ENCODE measurements at regions not wholly inside any gene's neighbourhood (a gene's known extent, or its start where the extent isn't known, plus 50 kb on each side); places are given as distances from the start of the nearest gene placed in this dataset.

DNA sequence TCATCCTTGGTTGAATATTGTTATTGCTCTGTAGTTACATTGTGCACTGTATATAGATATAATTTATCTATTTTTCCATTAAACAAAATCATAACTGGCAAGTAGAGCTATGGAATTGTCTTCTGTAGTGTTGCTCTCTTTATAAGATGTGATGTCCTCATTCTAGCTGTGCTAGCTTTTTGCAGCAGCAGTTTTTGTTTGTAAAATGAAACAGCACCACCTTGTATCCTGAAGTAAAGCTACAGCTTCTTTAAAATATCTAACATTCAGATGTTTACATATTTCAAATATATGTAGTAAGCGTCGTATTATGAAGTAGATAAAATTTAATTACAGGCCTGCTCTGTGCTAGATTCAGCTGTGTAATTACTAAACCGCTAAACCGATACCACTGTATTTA, 328.8 kb upstream of the MANEA start:
- Histone ChIP-seq H4K20me1 (ENCODE audit: insufficient read depth, low read length) (no peaks in the 10 kb centered on the region), H3K9ac (ENCODE audit: low read depth, low read length) (0 out of 2 replicates have a peak overlapping the region, but pooled peaks have one; percentile 37), H3K27ac (ENCODE audit: insufficient read depth, low read length) (peak overlapping the region; percentile 91; the same call in 1 of the 2 replicates), H2BK15ac (ENCODE audit: low read depth, low read length) (no peak overlapping the region), H3K23ac (ENCODE audit: low read depth, low read length) (no peak overlapping the region), H3K4me1 (ENCODE audit: control insufficient read depth, insufficient read depth, low read length) (no peaks in the 10 kb centered on the region; the same call in 1 of the 2 replicates), H3K9me3 (ENCODE audit: control insufficient read depth, insufficient read depth, low read length) (no peaks in the 10 kb centered on the region), H2BK120ac (ENCODE audit: low read depth, low read length) (0 out of 2 replicates have a peak overlapping the region, but pooled peaks have one; percentile 68), H2AK5ac (ENCODE audit: low read depth, low read length) (no peak overlapping the region), H2AK9ac (replicated peaks; ENCODE audit: low read depth, low read length, poor library complexity) (no peak overlapping the region), H4K5ac (ENCODE audit: low read depth, low read length) (no peak overlapping the region), H3K79me1 (ENCODE audit: low read depth in 1 of 2, low read length in 2 of 2) (no peaks in the 10 kb centered on the region), H3K4me3 (ENCODE audit: insufficient read depth, low read depth, low read length) (no peak overlapping the region), H3K4me2 (ENCODE audit: low read depth, low read length) (no peak overlapping the region), H4K91ac (ENCODE audit: insufficient read depth, low read depth, low read length) (no peak overlapping the region), H3K18ac (ENCODE audit: low read depth, low read length) (peak overlapping the region; percentile 90; the same call in 1 of the 2 replicates), H4K8ac (ENCODE audit: low read depth in 2 of 2, low read length in 2 of 2) (peak overlapping the region in 1 of 2 experiments; percentile 61; a peak in 1 of 4 replicates), H2AFZ (replicated peaks; ENCODE audit: low read length, poor library complexity) (no peak overlapping the region), H3K14ac (replicated peaks; ENCODE audit: low read depth, low read length) (no peak overlapping the region), H3K4ac (ENCODE audit: low read depth, low read length) (no peak overlapping the region), H3K36me3 (ENCODE audit: control insufficient read depth, insufficient read depth, low read length) (no peaks in the 10 kb centered on the region), H2BK5ac (ENCODE audit: low read depth, low read length, poor library complexity, severe bottlenecking) (peak overlapping the region; percentile 81), H3K27me3 (ENCODE audit: control insufficient read depth, insufficient read depth, low read length) (no peaks in the 10 kb centered on the region), H2BK20ac (ENCODE audit: low read depth, low read length) (no peak overlapping the region), H3K9me1 (ENCODE audit: insufficient read depth, low read length) (no peaks in the 10 kb centered on the region), H3K56ac (ENCODE audit: extremely low read depth, insufficient read depth, low read length) (no peak overlapping the region)
- DNase-seq, result peak; percentile 52
- ATAC-seq (ENCODE audit: low read depth), result peak; percentile 82
- intact Hi-C loops (cut with micrococcal nuclease), result loop anchor here (1.0 kb wide), 1 partner anchor 45 kb away; no protein-coding TSS in a partner anchor
- TF ChIP-seq, protein P1, sequence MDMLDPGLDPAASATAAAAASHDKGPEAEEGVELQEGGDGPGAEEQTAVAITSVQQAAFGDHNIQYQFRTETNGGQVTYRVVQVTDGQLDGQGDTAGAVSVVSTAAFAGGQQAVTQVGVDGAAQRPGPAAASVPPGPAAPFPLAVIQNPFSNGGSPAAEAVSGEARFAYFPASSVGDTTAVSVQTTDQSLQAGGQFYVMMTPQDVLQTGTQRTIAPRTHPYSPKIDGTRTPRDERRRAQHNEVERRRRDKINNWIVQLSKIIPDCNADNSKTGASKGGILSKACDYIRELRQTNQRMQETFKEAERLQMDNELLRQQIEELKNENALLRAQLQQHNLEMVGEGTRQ (IDR thresholded peaks at IDR 0.05; ENCODE audit: low read depth, low read length), result no peak
- TF ChIP-seq NFE2L2 (IDR thresholded peaks at IDR 0.05; ENCODE audit: low read depth, low read length) (no peak), MAZ (IDR thresholded peaks at IDR 0.05; ENCODE audit: borderline replicate concordance, low read depth, low read length) (no peak), CHD1 (IDR thresholded peaks at IDR 0.05; ENCODE audit: low read depth, low read length) (no peak), RCOR1 (IDR thresholded peaks at IDR 0.05; ENCODE audit: insufficient replicate concordance, low read length) (no peak), RAD21 (IDR thresholded peaks at IDR 0.05; ENCODE audit: low read length) (peak; percentile 25; the same call in 1 of the 2 replicates), RFX5 (IDR thresholded peaks at IDR 0.05; ENCODE audit: low read depth, low read length) (no peak), MXI1 (IDR thresholded peaks at IDR 0.05; ENCODE audit: borderline replicate concordance, low read depth, low read length) (no peak), CEBPB (IDR thresholded peaks at IDR 0.05; ENCODE audit: low read depth, low read length) (no peak), SMC3 (IDR thresholded peaks at IDR 0.05; ENCODE audit: low read depth, low read length) (no peak), FOS (IDR thresholded peaks at IDR 0.05; ENCODE audit: low read depth, low read length) (no peak)
- TF ChIP-seq, protein P2, sequence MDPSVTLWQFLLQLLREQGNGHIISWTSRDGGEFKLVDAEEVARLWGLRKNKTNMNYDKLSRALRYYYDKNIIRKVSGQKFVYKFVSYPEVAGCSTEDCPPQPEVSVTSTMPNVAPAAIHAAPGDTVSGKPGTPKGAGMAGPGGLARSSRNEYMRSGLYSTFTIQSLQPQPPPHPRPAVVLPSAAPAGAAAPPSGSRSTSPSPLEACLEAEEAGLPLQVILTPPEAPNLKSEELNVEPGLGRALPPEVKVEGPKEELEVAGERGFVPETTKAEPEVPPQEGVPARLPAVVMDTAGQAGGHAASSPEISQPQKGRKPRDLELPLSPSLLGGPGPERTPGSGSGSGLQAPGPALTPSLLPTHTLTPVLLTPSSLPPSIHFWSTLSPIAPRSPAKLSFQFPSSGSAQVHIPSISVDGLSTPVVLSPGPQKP (IDR thresholded peaks at IDR 0.05; ENCODE audit: borderline replicate concordance, low read depth, low read length), result no peak
- TF ChIP-seq, protein P3, sequence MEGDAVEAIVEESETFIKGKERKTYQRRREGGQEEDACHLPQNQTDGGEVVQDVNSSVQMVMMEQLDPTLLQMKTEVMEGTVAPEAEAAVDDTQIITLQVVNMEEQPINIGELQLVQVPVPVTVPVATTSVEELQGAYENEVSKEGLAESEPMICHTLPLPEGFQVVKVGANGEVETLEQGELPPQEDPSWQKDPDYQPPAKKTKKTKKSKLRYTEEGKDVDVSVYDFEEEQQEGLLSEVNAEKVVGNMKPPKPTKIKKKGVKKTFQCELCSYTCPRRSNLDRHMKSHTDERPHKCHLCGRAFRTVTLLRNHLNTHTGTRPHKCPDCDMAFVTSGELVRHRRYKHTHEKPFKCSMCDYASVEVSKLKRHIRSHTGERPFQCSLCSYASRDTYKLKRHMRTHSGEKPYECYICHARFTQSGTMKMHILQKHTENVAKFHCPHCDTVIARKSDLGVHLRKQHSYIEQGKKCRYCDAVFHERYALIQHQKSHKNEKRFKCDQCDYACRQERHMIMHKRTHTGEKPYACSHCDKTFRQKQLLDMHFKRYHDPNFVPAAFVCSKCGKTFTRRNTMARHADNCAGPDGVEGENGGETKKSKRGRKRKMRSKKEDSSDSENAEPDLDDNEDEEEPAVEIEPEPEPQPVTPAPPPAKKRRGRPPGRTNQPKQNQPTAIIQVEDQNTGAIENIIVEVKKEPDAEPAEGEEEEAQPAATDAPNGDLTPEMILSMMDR (conservative IDR thresholded peaks at IDR 0.05; ENCODE audit: low read depth, low read length), result peak; percentile 42
- WGBS, 2 experiments (ENCODE audit: extremely low coverage in 2 of 2, insufficient read length in 1 of 2), result no CpG with 5 or more reads among the region's 4 CpGs
- ChIA-PET POLR2A (ENCODE audit: unreplicated experiment) (no interaction called here), CTCF (interaction anchor here (1.1 kb wide), 1 partner anchor 46 kb away, joined by 5 read pairs; no protein-coding TSS in a partner anchor)
- dilution Hi-C loops (cut with HindIII; ENCODE audit: low sequenced_read_pairs, unreplicated experiment), result no loop called here
- in situ Hi-C loops (cut with MboI; ENCODE audit: low sequenced_read_pairs), result no loop called here
- BruUV-seq (replicated peaks), result no TSS peak

Data from IMR-90 (cell line).